ENCODE measurements at regions not wholly inside any gene's neighbourhood (a gene's known extent, or its start where the extent isn't known, plus 50 kb on each side); places are given as distances from the start of the nearest gene placed in this dataset.

DNA sequence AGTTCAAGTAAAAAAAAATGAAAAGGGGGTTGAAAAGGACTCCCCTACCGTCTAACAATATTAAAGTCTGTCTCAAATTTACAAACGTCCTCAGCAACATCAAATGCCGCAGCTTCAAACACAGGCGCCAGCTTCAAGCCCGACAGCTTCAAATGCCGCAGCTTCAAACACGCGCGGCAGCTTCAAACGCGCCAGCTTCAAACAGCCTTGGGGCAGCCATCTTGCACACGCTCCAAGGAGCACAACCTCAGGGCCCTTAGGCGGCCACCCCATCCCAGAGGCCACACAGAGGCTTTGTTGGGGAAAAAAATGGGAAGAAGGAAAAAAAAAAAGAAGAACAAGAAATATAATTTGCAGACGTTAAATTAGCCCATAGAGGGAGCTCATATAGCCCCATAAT, 244.4 kb upstream of the VRK2 start:
- no peak for DNase-seq (ENCODE audit: low spot score)

DNA sequence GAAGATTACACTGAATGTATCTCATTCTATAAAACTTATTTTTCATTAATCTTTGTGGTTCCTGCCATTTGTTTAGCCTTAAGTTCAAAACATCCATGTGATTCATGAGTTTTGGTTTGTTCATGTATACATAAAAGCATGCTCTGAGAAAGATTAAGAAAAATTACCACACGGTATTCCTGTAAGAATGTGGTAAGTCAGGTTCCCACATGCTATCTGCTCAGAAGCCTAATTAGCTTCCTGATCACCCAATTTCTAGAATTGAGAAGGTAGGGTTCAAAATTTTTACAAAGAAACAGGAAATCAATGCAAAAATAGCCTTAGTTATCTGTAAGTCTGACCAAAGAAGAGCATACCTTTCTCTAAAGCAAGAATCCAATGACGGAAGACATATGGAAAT, 241.6 kb upstream of the VRK2 start:
- DNase-seq (ENCODE audit: low spot score): no peak

DNA sequence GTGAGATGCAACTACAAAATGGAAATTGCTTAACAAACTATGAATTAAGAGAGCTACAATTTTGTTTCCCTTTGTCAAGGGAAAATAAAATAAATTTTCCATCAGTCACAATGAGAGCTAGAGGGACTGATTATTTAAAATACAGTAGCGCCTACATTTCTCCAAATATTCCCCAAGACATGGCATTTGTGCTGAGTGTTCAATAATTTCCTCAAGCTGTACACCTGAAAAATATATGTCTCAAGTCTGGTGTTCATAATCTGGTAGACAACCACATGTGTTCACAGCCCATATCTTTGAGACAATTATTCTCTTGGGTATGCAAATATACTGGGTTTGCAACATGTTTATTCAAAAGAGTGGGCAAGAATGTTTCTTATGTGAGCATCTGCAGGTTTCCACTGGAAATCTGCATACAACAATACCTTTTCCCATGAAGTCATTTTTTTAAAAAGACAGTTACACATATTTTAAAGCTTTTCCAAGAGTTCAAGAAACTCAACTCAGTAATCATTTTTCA, 240.1 kb upstream of the VRK2 start:
- DNase-seq (ENCODE audit: low spot score): no peak

DNA sequence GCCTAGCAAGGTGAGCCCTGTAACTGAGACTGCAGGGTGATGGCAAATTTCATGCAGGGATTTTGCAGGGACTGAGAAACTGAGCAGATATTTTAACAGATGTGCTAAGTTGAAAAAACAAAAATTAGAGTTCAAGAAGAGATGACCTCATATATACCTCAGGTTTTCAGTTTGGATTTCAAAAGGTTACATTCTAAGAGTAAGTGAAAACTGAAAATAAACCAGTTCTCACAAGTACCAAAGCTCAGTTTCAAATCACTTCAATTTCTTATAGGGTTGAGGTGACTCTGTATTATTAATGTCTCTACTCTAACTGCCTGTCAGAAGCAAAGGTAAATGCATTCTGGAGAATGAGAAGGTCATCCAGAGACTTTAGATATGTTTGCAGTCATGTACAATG, 237.4 kb upstream of the VRK2 start:
- DNase-seq (ENCODE audit: low spot score): no peak

DNA sequence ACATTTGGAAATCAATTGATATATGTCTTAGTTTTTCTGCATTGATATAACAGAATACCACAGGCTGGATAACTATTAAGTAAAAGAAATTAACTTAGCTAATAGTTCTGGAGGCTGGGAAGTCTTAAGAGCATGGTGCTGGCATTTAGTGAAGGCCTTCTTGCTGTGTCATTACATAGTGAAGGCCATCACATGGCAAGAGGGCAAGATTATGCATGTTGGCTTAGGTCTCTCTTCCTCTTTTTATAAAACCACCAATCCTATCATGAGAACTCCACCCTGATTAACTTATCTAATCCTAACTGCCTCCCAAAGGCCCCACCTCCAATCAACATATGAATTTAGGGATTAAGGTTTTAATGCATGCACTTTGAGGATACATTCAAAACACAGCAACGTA, 225.5 kb upstream of the VRK2 start:
- DNase-seq (ENCODE audit: low spot score): no peak

DNA sequence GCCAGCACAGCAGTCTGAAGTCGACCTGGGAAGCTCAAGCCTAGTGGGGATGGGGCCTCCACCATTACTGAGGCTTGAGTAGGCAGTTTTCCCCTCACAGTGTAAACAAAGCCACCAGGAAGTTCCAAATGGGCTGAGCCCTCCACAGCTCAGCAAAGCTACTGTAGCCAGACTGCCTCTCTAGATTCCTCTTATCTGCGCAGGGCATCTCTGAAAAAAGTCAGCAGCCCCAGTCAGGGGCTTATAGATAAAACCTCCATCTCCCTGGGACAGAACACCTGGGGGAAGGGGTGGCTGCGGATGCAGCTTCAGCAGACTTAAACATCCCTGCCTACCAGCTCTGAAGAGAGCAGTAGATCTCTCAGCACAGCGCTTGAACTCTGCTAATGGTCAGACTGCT, 218.4 kb upstream of the VRK2 start:
- no peak for DNase-seq (ENCODE audit: low spot score)

DNA sequence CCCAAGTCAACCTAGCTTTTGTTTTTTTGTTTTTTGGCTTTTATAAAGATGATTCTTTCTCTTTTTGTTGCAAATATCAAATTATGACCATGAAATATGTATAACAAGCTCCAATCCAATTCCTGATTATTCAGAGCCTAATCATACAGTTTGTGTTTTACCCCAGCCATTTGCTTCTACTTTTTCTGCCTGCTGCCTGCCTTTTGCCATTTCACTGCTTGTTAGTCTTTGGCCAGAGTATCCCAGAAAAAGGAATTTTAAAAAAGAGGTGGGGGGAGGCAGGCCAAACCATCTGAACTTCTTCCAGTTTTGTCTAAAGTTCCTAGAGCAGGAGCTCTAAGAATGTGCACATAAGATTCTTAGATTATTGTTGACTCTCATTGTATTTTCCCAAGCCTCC, 211.9 kb upstream of the VRK2 start:
- no peak for DNase-seq (ENCODE audit: low spot score)

DNA sequence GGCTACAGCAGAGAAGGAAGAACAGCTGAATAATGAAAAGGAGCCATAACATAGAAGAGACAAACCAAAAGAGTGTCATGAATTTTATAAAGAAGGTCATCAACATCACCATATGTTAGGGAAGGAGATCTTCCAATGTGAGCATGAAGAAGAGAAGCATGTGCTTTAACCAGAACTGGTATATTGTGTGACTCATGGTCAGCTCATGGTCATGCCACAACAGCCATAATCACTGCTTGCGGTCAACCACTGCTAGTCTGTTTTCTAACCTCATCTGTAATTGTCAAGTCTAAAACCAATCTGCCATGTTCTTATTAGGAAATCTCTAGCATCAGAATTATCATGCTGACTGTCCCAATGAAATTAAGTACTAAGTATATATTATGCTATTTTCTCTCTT, 204.1 kb upstream of the VRK2 start:
- DNase-seq (ENCODE audit: low spot score): no peak

DNA sequence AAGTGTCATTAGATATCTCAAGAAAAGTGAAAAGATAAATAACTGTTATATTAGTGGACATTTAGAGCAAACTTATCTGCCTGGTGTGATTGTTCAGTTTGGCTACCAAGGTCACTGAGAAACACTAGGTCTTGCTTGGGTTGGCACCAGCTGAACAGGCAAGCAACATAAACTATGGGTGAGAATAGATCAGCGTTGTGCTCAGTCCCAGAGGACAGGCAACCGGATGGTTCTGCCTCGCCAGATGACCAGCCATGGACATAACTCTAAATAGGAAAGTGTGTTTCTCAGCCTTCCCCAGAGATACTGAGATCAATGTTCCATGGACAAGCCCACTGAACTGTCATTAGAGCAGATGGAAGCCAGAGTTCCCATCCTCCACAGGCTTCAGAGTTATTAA, 203.4 kb upstream of the VRK2 start:
- no peak for DNase-seq (ENCODE audit: low spot score)

DNA sequence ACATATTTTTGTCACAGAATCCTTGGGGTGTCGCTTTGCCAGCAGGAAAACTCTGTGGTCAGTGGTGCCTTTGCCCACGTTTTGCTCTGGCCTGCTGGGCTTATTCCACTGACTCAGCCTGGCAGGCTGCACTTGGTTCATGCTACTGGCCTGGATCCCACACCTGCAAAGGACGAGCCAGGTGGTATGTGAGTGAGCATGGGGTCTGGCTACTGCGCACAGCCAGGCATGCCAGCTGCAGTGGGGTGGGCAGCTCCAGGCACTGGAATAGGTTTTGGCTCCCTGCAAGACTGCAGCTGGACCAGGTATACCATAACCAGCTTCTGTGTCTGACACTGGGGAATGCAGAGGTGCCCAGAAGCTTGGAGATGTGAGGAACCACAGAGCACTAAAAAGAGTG, 197.9 kb upstream of the VRK2 start:
- no peak for DNase-seq (ENCODE audit: low spot score)

DNA sequence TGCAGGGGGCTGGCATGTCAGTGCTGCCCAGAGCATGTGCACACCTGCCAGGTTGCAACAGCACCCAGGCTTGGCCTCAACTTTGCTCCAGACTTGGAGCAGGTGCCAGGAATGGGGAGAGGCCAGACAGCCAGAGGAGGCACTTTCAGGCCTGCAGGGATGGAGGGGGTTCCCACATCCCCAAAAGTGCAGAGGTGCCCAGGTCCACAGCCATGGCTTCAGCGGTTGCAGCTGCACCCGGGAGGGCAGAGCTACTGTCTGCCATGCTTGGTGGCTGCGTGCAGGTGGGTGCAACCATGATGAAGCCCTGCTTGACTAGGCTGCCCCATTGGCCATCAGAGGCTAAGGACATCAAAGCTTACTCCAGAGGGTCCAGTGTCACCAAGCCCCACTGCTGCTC, 196.8 kb upstream of the VRK2 start:
- DNase-seq (ENCODE audit: low spot score): no peak

DNA sequence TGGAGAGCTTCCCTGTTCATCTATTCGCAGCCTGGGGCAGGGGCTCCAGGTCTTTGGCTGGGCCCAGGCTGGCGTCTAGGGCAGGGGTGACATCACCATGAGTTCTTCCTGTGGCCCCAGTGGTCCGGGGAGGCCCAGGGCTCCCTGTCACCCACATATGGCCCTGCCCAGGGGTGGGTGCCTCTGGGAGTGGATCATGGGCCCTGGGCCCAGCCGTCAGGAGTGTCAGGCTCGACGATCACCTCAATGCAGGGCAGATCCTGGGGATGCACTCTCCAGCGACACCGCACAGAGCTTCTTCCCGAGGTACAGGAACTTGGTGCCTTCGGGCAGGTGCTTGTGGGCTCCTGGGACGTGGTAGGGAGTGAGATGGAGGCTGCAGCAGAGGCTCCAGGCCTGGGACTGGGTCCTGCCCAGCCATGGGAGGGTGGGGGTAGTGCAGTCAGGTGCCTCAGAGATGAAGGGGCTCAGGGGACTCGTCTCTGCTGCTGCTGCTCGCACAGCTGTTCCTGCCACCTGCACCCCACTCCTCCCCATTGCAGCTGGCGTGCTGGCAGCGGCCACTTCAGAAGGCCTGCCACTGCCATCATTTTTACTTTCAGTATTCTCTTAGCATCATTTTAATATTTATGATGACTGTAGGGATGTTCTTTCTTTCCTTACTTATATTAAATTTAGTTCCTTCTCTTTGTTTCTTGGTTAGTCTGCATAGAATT, 196.0 kb upstream of the VRK2 start:
- DNase-seq (ENCODE audit: low spot score): no peak

DNA sequence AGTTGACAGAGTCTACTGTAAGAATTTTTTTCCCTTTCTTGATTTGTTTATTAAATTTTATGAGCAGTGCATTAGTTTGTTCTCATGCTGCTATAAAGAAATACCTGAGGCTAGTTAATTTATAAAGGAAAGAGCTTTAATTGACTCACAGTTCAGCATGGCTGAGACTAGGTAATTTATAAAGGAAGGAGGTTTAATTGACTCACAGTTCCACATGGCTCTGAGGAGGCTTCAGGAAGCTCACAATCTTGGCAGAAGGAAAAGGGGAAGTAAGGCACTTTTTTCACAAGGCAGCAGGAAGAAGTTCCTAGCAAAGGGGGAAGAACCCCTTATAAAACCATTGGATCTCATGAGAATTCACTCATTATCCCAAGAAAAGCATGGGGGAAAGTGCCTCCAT, 191.4 kb upstream of the VRK2 start:
- DNase-seq (ENCODE audit: low spot score): no peak

DNA sequence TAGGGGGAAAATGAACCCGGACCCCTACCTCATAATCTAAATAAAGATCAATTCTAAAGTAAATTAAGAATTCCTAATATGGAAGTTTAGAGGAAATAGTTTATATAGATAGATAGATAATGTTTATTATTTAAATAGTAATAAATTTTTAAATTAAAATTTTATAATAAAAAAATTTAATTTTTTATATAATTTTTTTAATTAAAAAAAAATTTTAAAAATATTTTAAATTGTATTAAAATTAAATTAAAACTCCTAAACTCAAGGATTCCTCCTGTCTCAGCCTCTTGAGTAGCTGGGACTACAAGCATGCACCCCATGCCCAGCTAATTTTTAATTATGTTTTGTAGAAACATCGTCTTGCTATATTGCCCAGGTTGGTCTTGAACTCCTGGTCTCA, 186.9 kb upstream of the VRK2 start:
- DNase-seq (ENCODE audit: low spot score): no peak

DNA sequence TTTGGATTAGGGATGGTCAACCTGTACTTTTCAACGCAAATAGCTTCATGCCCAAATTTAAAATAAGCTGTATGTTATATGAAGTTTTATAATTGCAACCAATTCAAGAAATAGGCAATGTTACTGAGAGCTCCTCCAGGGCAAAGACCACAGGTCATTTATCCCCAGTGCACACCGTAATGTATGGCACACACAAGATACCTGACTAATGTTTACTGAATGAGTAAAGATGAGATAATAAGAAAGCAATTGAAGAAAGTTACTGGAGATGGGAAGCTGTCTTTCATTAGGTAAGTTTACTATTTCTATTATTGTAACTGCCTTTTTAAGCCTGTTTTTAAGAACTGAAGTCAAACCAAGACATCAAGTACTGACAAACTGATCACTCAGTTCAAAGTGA, 184.5 kb upstream of the VRK2 start:
- DNase-seq (ENCODE audit: low spot score): no peak

DNA sequence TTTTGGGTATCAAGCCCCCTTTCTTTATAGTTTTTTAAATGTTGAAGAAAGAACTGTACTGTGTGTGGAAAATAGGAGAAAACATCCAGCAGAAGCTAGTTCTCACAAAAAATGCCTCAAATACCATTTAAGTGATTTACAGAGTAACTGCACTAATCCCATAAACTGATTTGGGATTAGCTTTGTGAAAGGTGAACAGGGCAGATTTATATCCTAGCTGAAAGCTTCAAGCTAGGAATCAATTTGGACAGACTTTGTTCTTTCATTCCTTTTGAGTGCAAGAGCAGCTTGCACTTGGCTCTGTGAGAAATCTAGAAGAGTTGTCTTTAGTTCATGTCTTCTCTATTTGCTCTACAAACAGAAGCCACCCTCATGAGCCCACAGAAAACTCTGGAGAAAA, 183.9 kb upstream of the VRK2 start:
- no peak for DNase-seq (ENCODE audit: low spot score)

DNA sequence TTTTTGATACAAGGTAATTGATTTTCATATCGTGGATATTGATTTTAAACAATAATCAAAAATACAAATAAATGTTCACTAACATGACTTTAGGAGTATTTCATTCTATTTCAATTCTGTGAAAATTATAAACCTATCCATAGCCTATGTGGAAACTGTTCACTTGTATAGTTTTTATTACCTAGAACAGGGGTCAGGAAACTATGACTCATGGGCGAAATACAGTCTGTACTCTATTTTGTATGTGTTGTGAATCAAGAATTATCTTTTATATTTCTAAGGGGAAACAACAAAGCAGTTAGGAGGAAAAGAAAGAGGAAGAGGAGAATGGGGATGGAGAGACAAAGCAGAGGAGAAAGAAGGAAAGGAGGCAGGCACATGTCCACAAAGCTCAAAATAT, 181.7 kb upstream of the VRK2 start:
- DNase-seq (ENCODE audit: low spot score): no peak

DNA sequence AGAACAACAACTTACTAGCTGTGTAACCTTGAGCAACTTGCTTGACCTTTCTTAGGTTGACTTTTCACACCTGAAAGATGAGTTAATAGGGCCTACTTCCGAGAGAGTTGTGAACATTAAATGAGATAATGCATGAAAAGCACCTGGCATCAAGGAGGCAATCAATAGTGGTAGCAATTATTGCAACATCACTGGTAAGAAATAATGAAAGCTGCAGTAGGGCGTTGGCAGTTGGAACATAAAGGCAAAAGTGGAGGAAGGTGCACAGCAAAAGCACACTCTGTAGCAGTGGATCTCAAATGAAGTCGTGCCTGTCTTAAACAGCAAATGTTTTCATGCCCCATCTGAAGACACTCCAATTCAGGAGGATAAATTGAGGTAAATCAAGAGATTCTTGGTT, 178.9 kb upstream of the VRK2 start:
- no peak for DNase-seq (ENCODE audit: low spot score)

DNA sequence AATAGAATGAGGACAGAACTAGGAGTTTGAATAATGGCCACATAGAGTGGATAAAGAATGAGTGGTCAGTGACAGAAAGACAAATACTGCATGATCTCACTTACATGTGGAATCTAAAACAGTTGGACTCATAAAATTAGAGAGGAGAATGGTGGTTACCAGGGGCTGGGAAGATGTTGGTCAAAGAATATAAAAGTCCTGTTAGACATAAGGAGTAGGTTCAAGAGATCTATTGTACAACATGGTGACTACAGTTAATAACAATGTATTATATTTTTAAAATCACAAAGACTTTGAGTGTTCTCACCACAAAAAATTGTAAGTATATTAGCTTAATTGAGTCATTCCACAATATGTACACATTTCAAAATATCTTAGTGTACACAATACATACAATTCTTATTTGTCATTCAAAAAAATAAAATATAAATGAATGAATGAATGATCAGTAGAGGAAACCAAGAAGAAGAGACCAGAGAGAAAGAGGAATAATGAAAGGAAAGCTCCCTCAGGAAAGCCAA, 177.9 kb upstream of the VRK2 start:
- no peak for DNase-seq (ENCODE audit: low spot score)

DNA sequence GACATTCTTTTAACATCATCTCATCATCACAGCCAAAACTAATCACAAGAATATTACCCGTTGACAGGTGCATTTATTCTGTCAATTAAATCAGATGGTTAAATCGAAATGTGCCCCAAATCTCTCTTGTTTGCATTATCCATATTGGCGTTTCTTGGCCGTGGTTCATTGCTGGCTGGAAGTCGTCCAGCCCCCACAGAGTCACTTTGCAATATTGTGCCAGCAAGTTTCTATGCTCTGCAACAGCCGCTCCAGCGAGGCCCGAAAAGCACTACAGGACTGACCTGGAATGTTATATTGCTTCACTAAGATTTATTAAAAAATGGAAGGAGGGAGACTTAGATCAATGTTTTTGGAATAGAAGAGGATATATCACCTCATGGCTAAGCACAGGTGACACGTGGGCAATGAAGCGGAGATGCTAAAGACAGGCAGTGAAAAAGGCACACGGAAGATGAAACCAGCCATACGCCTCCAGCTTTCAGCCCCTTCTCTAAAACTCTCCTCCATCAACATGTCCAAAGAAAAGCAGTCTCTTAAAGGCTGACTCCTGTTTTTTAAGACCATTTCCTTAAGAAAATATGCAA, 176.8 kb upstream of the VRK2 start:
- no peak for DNase-seq (ENCODE audit: low spot score)

DNA sequence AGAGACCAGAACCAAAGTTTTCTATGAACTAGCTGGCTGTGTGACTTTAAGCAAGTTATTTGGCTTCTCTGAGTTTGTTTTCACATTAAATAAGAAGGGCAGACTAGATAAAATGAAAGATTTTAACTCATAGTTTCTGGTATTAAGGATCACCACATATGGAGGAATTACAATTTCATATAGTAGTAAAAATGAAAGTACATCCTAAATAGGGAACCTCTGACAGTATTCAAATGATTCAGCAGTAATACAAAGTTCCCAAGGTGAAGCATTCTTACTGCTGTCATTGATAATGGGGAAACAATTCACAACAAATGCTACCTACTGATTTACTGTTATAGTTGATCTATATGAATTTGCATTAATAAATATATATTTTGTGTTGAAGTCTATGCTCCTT, 170.3 kb upstream of the VRK2 start:
- no peak for DNase-seq (ENCODE audit: low spot score)

DNA sequence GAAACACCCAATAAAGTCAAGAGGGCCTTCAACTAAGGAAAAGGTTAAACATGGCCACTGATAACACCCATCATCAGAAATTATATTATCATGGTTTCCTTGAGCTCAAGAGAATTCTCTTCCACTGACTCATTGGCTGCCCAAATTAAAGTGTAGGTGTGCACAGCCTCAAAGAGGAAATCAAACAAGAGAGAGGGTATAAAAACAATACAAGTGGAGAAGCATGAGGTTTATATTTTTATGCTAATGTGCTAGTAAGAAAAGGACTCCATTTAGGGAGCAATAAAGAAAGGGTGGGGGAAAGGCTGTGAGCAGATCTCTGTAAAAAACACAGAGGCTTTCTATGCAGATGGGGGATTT, 168.8 kb upstream of the VRK2 start:
- DNase-seq (ENCODE audit: low spot score): no peak

DNA sequence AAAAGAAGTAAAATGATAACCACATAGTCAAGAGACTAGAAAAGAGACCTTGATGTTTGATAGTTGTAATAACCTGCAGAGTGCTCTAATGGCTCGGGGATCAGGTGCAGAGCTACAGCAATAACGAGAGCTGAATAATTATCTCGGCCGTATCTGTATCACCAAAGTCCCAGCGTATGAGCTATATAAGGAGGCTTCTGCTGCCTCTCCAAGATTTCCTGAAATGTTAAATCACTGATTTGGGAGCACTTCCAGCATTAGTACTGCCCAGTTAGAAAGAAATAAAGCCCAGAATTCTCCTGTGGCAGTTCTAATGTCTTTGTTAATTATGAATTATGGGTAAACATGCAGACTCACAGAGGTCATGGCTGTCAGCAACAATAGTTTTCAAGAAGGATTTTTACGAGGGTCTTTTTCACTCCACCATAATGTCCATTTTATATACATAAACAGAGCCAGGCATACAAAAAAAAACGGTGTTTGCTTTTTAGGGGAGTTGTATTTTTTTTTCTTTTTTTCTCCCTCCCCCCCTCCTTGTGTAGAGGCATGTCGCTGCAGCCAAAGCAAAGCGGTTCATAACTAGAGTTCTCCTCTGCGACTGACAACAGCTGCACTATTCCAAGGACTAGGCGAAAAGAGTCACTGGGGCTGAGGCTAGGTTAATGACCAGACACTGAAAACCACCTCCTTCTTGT, 168.3 kb upstream of the VRK2 start:
- no peak for DNase-seq (ENCODE audit: low spot score)
